ENCODE measurements at regions not wholly inside any gene's neighbourhood (a gene's known extent, or its start where the extent isn't known, plus 50 kb on each side); places are given as distances from the start of the nearest gene placed in this dataset.
"Not testable (repeated sequence)": the region's sequence is repeated elsewhere in the genome, so short reads cannot be mapped to it uniquely, and the experiment has no call there.

GRCh38 chr4:124459941-124460310, 252.6 kb downstream of the ANKRD50 start:
- no peak for DNase-seq

DNA sequence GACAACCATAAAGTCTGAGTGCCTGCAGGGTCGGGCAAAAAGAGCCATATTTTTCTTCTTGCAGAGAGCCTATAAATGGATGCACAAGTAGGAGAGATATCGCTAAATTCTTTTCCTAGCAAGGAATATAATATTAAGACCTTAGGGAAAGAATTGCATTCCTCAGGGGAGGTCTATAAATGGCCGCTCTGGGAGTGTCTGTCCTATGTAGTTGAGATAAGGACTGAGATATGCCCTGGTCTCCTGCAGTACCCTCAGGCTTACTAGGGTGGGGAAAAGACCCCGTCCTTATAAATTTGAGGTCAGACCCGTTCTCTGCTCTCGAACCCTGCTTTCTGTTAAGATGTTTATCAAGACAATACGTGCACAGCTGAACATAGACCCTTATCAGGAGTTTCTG, 250.9 kb downstream of the ANKRD50 start:
- not testable (repeated sequence) for DNase-seq

- DNase-seq, result no peak
These were observed 249.3 kb downstream of the ANKRD50 start for GRCh38 chr4:124462954-124463828.

- DNase-seq, result no peak
These were observed 247.7 kb downstream of the ANKRD50 start for GRCh38 chr4:124464836-124465235.

DNA sequence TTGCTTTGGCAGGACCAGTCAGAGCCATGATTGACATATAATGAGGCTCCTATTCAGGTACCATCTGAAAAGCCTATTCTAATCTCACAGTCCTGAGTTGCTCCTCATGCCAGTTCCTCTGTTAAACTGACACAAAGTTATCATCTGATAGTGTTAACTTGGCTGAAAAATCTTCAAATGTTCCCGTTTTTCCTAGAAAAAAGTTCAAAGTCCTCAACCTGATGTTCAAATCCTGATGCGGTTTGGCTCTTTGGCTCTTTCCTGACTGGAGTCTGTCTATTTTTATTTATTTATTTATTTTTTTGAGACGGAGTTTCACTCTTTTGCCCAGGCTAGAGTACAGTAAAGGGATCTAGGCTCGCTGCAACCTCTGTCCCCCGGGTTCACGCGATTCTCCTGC, 244.2 kb downstream of the ANKRD50 start:
- DNase-seq, result no peak

GRCh38 chr4:124469981-124470380, 242.6 kb downstream of the ANKRD50 start:
- no peak for DNase-seq

- DNase-seq, result no peak
These were observed 234.1 kb downstream of the ANKRD50 start for GRCh38 chr4:124478470-124478869.

DNA sequence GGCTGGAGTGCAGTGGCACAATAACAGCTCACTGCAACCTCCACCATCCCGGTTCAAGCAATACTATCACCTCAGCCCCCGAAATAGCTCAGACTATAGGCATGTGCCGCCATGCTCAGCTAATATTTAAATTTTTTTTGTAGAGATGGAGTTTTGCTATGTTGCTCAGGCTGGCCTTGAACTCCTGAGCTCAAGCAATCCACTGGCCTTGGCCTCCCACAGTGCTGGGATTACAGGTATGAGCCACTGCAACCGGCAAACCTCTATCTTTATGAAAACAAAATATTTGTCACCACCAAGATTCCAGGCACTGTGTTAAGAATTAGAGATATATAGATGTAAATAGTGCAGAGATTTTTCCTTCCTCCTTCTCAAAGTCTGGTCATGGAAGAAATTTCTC, 232.5 kb downstream of the ANKRD50 start:
- no peak for DNase-seq

DNA sequence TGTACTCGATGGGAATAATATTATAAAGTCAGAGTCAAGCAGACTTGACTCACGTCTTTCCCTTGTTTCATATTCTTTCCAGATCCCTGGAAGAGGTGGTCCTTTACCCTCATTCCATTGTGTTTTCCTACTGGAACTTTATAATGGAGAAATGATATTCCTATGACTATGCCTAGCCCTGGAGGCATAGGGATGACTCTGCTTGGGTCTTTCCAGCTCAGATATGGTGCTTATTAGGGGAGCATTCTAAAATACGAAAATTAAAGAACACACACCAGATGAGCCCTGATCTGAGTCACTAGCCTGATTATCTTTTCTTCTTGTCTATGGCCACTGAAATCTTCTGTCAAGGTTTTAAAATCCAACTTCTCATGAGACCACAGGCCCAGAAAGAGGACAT, 231.4 kb downstream of the ANKRD50 start:
- DNase-seq, result no peak

DNA sequence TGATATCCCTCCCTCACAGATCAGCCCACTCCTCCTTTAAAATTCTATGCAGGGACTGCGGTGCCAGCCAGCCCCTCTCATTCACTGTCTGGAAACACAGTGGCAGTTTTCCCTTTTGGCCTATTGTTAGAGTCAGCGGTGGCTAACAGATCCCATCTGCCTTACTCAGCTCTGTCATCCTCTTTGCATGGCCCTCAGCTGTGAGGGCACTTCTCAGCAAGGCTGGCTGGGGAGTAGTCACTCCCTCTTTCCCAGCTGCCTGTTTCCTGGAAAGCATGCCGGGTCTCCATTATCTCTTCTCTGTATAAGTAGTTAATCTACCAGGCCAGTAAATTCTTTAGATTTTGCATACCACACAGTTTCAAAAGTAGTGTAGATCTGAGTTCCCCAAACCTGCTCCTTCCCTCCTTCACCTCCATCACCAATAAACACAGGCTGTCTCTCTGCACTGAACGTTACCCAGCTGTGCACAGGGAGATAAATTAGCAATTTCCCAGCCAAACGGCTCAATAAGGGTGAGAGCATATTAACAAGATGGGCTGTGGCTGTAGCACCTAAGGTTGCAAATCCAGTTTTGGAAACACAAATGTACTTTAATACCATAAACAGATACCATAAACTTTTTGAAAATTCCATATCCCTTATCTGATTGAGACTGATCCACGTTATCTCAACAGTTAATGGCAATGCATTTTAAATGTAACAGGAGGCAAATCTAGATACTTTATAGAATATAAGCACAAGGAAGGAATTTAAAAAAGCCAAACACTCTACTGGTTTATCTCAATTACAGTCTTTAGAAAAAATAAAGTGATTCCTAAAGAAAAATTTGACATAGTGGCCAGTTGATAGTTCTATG, 229.3 kb downstream of the ANKRD50 start:
- no peak for DNase-seq

GRCh38 chr4:124484008-124484407, 228.5 kb downstream of the ANKRD50 start:
- no peak for DNase-seq

DNA sequence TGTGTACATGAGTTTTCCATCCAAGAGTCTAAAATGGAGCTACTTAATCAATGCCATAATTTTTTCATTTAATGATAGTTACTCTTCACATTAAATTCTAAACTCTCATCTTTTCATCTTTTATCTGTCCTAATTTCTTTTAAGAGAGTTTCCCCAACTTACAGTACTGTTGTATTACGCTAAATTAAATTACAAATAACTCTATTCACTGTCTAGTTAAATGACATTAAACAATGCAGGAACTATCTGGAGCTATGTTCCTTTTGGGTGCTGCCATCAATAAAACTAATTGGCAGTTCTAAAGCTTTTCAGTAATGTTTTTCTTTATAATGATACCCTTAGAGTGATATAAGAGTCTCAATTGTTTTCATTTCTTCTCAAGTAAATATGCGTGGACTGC, 227.6 kb downstream of the ANKRD50 start:
- DNase-seq, result no peak

DNA sequence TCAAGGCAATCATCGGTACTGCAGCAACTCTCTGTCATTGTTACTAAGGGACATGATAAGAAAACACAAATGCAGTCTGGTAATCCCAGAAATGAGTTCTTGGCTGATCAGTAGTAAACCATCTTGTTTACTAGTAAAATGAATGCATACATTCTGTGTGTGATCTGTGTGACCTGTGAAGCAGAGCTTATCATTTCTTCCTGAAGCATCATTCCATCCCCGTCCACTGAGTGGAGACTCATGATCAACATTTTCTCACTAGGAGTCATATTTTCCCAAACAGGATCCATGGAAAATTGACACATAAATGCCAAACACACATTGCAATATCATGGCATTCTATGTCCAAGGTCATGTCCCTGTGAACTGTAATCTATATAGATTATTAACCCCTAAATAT, 226.1 kb downstream of the ANKRD50 start:
- no peak for DNase-seq

DNA sequence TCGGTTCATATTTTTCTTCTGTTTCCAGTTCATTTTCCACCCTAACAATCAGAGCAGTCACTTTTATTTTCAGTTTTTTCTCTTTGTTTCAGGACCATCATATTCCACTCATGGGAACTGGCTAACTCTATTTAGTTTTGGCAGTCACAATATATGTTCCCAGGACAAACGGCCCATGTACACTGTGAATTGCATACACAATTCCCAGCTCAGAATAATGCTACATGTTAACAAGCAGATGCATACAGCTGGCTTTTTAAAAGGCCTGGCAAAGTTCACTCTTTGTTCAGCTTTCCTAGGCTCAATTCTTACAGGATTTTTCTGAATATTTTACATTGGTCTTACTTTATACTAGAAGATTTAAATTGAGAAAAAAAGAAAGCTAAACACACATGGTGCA, 224.9 kb downstream of the ANKRD50 start:
- DNase-seq, result no peak

GRCh38 chr4:124491361-124492145, 221.0 kb downstream of the ANKRD50 start:
- no peak for DNase-seq

DNA sequence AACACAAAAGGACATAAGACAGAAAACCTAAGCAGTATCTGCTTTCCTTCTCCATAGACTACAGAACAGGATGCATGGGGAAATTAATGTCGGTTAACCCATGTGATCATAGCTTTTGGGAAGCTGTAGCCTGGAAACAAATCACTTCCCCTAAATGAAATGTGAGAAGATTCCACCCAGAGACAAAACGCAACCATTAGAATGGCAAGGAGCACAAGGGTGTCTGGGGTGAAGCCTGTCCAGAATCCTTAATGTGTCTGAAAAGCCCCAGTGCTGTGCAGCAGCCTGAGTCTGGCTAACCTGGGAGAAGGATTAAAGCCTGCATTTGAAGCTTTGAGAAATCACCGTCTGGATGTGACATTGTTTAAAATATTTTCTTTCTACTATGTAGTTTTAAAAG, 213.3 kb downstream of the ANKRD50 start:
- no peak for DNase-seq

GRCh38 chr4:124501576-124501975, 211.0 kb downstream of the ANKRD50 start:
- no peak for DNase-seq

GRCh38 chr4:124504431-124504830, 208.1 kb downstream of the ANKRD50 start:
- peak; percentile 42 for DNase-seq

DNA sequence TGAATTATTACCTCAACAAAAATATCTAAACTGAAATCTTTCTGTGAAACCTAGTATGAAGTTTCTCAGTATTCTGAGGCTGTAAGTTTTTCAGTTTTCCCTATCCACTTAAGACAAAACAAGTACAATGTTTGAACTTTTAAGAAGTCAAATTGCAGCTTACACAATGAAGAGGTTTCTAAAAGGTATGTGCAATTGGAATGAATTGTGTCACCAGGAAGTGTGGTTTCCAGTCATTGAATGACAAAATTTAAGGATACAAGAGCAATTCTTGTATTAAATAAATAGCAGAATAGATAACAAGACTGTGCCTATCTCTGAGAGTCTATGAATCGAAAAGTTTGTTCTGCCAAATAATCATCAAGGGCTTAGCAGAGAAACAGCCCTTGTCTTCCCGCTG, 207.3 kb downstream of the ANKRD50 start:
- no peak for DNase-seq

DNA sequence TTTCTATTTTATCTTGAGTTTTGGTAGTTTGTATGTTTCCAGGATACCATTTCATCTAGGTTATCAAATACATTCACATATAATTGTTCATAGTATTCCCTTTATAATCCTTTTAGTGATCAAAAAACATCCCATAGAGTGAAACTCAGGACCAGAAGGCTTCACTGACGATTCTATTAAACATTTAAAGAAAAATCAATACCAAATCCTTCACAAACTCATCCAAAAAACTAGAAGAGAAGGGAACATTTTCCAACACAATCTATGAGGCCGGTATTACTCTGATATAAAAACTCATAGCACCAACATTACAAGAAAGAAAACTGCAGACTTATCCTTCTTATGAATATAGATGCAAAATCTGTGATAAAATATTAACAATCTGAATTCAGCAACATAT, 203.4 kb downstream of the ANKRD50 start:
- no peak for DNase-seq

GRCh38 chr4:124514588-124514987, 197.9 kb downstream of the ANKRD50 start:
- no peak for DNase-seq

DNA sequence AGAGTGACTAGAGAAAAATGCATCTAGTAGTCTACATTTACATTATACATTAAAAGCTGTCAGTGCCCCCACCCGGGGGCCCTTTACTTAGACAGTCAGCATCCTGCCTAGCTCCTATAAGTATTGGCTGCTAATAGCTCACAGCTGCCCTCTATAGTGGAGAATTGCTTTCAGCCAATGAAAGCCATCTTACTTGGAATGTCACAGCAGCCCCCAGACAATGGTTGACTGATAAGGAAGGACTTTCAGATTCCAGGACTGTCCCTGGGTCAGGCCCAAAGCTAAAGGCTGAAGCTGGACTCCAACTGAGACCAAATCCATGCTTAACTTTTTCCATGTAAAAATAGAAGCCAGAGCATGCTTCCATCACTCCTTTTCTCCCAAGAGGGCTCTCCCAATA, 196.9 kb downstream of the ANKRD50 start:
- DNase-seq, result no peak

DNA sequence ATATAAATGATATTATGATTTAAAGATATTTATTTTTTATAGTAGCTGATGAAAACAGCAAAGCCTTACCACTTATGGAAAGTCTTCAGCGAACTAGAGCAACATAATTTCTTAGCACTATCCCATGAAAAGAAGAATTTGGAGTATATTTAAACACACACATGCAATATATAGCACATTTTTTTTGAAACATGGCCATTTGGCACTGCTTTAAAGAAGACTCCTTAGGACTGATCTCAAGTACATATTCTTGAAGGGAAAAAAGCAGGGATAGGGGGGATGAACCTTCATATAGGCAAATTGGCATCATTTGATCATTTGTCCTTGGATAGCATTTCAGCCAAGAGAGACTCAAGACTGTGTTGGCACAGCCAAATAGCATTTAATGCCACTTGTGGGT, 193.3 kb downstream of the ANKRD50 start:
- no peak for DNase-seq
